DND-41 (cell line): ENCODE measurements at regions not wholly inside any gene's neighbourhood (a gene's known extent, or its start where the extent isn't known, plus 50 kb on each side); places are given as distances from the start of the nearest gene placed in this dataset.

Experiments used
- ATAC-seq: fragments of 200-7000 bp; cut with Tn5 transposase; 3 replicates; pipeline ENCODE4 v1.9.1; 2021; ENCODE audit warnings: low read depth; ENCODE audit not compliant: insufficient read depth
- DNase-seq: peaks from one replicate; pipeline ENCODE4 v3.0.0-alpha.2; 2020
- H2AFZ ChIP-seq: 2 replicates; pipeline ENCODE4 v1.6.0; 2012; ENCODE audit warnings: low read depth, low read length
- H3K27ac ChIP-seq: 2 replicates; pipeline ENCODE4 v1.5.1; 2012; ENCODE audit warnings: low read length, inconsistent platforms
- H3K27me3 ChIP-seq: fragments of 200-600 bp; sonication (generic); 2 replicates; pipeline ENCODE4 v1.6.0; 2012; ENCODE audit warnings: low read length, mild to moderate bottlenecking, inconsistent platforms; ENCODE audit not compliant: insufficient read depth, poor library complexity
- H3K36me3 ChIP-seq: 2 replicates; pipeline ENCODE4 v1.5.1; 2012; ENCODE audit warnings: low read length, inconsistent platforms; ENCODE audit not compliant: insufficient read depth
- H3K4me1 ChIP-seq: 2 replicates; pipeline ENCODE4 v1.5.1; 2012; ENCODE audit warnings: mild to moderate bottlenecking, low read length; ENCODE audit not compliant: insufficient read depth
- H3K4me2 ChIP-seq: 2 replicates; pipeline ENCODE4 v1.6.0; 2012; ENCODE audit warnings: mild to moderate bottlenecking, moderate library complexity, low read length, inconsistent platforms; ENCODE audit not compliant: insufficient read depth
- H3K4me3 ChIP-seq, 2 experiments: fragments of 200-600 bp in 1 of 2; shearing (Covaris generic) in 1 of 2; 2 replicates each; pipeline ENCODE4 v1.5.1; 2012 to 2016; ENCODE audit warnings: inconsistent platforms in 2 of 2, low read length in 2 of 2, mild to moderate bottlenecking in 2 of 2, low read depth in 1 of 2, moderate library complexity in 1 of 2
- H3K79me2 ChIP-seq: 2 replicates; pipeline ENCODE4 v1.6.0; 2012; ENCODE audit warnings: low read length, inconsistent platforms; ENCODE audit not compliant: insufficient read depth
- H3K9ac ChIP-seq: 2 replicates; pipeline ENCODE4 v1.6.0; 2012; ENCODE audit warnings: low read depth, mild to moderate bottlenecking, inconsistent platforms, low read length, moderate library complexity
- H3K9me3 ChIP-seq: 2 replicates; pipeline ENCODE4 v1.5.1; 2012; ENCODE audit warnings: low read length, moderate library complexity, mild to moderate bottlenecking, inconsistent platforms; ENCODE audit not compliant: insufficient read depth, severe bottlenecking
- H4K20me1 ChIP-seq: 2 replicates; pipeline ENCODE4 v1.6.0; 2012; ENCODE audit warnings: low read length; ENCODE audit not compliant: insufficient read depth
- EZH2 ChIP-seq: IDR thresholded peaks from 3 replicates; pipeline ENCODE4 v1.6.1; 2012; ENCODE audit warnings: borderline replicate concordance, low read depth, mild to moderate bottlenecking, moderate library complexity, low read length, inconsistent platforms; ENCODE audit not compliant: severe bottlenecking
- TF ChIP-seq, protein P1 (sequence below): IDR thresholded peaks from 2 replicates; pipeline ENCODE4 v1.5.1; 2012; ENCODE audit warnings: borderline replicate concordance, low read length, moderate library complexity, mild to moderate bottlenecking; ENCODE audit not compliant: poor library complexity, severe bottlenecking; ENCODE audit errors: extremely low read depth

DNA sequence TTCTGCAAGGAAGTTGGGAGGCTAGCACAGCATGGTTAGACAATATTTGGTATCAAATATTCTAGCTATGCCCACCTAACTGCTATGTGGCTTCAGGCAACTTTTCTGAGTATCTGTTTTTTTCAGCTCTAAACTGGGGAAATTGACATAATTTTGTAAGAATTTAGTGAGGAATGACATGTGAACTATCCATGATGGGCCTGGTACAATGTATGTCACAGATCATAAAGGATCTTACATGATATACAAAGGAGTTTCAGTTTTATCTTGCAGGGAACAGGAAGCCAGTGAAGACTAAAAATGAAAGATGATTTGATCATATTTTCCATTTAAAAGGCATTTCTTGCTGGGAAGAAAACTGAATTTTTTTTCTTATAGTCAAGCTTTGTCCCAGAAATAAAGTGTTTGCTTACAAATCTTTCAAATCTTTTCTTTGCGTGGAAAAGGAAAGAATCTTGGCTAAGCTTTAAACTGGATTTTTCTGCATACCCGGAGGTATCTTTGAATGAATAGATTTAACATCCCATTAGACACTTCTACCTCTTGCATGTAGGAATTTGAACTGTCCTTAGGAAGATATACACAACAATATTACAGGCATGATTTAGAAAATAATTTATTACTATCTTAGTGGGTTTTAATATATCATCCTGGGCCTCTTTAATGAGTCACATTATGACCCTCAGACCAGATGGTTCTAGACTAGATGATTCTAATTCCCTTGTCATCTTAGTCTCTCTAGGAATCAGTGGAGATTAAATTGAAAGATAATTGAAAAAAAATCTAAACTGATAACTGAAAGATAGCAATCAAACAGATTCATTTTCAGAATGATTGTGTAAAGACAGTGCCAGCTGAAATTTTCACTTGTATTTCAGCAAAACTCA lies 436.0 kb upstream of the THBS1 start:
- Histone ChIP-seq H3K79me2 (no peaks in the 10 kb centered on the region), H4K20me1 (no peaks in the 10 kb centered on the region)

DNA sequence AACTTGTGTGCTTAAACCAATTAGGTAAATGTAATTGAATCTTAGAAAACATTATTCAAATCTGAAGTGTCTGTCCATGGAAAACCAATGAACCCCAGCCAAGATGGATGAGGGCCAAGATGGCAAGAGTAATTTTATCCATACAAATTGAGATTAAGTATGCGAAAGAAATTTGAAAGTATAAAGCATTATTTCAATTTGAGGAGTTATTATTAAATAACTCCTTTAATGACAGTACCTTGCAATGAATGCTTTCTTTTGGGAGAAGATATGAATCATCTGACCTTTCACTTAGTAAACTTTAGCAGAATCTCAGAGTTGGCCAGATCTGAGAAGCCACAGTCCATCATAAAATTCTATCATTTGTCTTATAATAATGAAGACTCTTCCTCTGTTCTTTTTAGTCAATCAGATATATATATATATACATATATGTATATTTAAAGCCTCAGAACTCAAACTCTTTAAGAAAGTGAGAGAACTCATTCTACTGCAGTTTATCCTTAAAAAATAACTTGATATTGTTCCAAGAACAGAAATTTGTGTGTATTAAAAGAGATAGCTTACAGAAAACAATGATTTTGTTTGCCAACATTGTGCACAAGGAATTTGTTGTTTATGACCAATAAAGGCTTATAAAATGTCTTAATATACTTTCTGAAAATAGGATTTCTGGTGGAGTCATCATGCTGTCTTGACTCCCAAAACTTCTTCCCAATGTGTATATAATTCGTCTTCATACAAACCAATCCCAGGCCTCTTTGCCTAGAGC lies 434.8 kb upstream of the THBS1 start:
- Histone ChIP-seq H3K79me2 (no peaks in the 10 kb centered on the region), H2AFZ (no peak overlapping the region), H3K27me3 (peaks cover 2% of the 10 kb centered on the region), H3K9me3 (no peaks in the 10 kb centered on the region), H3K4me1 (no peaks in the 10 kb centered on the region), H3K9ac (no peak overlapping the region), H3K4me3 (no peak overlapping the region), H3K36me3 (no peaks in the 10 kb centered on the region), H3K4me2 (no peak overlapping the region), H4K20me1 (no peaks in the 10 kb centered on the region), H3K27ac (no peak overlapping the region)
- TF ChIP-seq, protein P1, sequence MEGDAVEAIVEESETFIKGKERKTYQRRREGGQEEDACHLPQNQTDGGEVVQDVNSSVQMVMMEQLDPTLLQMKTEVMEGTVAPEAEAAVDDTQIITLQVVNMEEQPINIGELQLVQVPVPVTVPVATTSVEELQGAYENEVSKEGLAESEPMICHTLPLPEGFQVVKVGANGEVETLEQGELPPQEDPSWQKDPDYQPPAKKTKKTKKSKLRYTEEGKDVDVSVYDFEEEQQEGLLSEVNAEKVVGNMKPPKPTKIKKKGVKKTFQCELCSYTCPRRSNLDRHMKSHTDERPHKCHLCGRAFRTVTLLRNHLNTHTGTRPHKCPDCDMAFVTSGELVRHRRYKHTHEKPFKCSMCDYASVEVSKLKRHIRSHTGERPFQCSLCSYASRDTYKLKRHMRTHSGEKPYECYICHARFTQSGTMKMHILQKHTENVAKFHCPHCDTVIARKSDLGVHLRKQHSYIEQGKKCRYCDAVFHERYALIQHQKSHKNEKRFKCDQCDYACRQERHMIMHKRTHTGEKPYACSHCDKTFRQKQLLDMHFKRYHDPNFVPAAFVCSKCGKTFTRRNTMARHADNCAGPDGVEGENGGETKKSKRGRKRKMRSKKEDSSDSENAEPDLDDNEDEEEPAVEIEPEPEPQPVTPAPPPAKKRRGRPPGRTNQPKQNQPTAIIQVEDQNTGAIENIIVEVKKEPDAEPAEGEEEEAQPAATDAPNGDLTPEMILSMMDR, result no peak
- no peak for TF ChIP-seq EZH2
- ATAC-seq (no peak), DNase-seq (no peak)

More for the DNA sequence above, 436.0 kb upstream of the THBS1 start:
- no peak for ATAC-seq
- Histone ChIP-seq H3K27me3 (peaks cover 2% of the 10 kb centered on the region), H3K4me2 (no peak overlapping the region), H2AFZ (no peak overlapping the region), H3K27ac (no peak overlapping the region), H3K4me1 (no peaks in the 10 kb centered on the region), H3K9me3 (no peaks in the 10 kb centered on the region), H3K36me3 (no peaks in the 10 kb centered on the region), H3K4me3 (no peak overlapping the region), H3K9ac (no peak overlapping the region)
- TF ChIP-seq EZH2, result no peak
- TF ChIP-seq, protein P1, result no peak
- no peak for DNase-seq

DNA sequence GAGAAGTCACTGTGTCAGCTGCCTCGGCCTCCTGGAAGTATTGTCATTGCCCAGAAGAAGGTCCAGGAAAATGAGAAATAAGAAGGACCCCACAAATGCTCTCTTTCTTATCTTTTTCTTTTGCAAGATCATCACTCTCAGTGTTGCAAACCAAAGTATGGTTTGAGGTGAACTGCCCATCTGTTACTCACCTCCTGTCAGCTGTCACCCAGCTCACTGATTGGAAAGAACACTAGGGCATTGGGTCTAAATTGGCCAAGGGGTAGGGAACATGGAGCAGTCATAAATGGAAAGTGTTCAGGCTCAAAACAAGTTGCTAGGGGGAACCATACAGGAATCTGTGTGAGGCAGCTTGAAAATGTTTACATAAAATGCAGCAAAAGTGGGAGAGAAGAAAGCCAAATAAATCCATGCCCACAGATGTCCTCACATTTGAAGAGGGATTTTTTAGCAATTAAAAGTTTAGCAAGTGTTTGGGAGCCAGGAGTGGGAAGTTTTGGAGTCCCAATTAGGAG lies 431.2 kb upstream of the THBS1 start:
- H3K4me1 ChIP-seq, result no peaks in the 10 kb centered on the region
- ATAC-seq, result no peak
- no peaks in the 10 kb centered on the region for H3K79me2 ChIP-seq
- H2AFZ ChIP-seq, result no peak overlapping the region
- no peak for DNase-seq
- H3K27ac ChIP-seq, result no peak overlapping the region
- H3K4me2 ChIP-seq, result no peak overlapping the region
- H3K9me3 ChIP-seq, result no peaks in the 10 kb centered on the region
- no peak overlapping the region for H3K9ac ChIP-seq
- H3K4me3 ChIP-seq, result no peak overlapping the region
- H3K36me3 ChIP-seq, result no peaks in the 10 kb centered on the region
- H3K27me3 ChIP-seq, result peaks cover 2% of the 10 kb centered on the region
- no peaks in the 10 kb centered on the region for H4K20me1 ChIP-seq
- no peak for TF ChIP-seq EZH2
- TF ChIP-seq, protein P1, result no peak
